NCI-H774 (cell line): ENCODE measurements at regions not wholly inside any gene's neighbourhood (a gene's known extent, or its start where the extent isn't known, plus 50 kb on each side); places are given as distances from the start of the nearest gene placed in this dataset.
"Not testable (repeated sequence)": the region's sequence is repeated elsewhere in the genome, so short reads cannot be mapped to it uniquely, and the experiment has no call there.

Experiments used
- DNase-seq: peaks from one replicate; lab custom pipeline; 2025; lab: John Stamatoyannopoulos, UW

- no peak for DNase-seq
These were observed 592.0 kb downstream of the BNC2 start for GRCh38 chr9:16278326-16278999.

DNA sequence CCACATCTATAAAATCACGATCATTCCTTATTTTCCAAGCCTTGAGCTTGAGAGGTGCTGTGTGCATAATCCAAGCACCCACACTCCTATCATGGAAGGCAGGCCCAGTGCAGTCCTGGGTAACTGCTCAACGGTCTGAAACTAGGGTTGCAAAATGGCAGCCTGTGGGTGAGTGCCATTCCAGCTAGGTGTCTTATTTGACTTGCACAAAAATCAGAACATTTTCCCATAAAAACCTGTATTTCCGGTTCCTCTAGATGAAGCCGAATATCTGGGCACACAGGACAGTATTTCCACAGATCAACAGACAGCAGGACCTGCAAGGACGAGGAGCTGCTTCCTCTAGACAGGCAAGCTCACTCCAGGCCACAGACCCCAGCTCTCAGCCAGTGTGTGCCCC is 588.8 kb downstream of the BNC2 start:
- DNase-seq, result no peak

GRCh38 chr9:16282216-16282615 is 588.3 kb downstream of the BNC2 start:
- no peak for DNase-seq

GRCh38 chr9:16282718-16283117 is 587.8 kb downstream of the BNC2 start:
- DNase-seq, result no peak

DNA sequence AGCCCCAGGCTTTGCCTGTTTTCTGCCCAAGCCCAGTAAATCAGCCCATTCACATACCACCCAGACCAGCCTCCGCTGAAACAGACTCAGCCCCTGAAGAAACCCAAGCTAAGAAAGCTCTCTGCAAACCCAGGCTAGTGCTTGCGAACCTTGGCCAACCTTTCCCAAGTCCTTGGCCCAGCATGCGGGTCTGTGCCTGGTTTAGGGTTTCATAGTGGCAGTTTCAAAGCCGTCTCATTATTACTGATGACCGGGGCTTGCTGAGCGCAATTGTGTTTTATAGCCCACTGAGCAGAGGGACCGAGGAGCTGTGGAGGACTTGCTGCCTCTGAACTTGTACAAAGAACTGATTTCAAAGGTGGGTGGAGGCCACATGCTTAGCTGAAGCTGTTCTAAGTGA is 584.3 kb downstream of the BNC2 start:
- no peak for DNase-seq

DNA sequence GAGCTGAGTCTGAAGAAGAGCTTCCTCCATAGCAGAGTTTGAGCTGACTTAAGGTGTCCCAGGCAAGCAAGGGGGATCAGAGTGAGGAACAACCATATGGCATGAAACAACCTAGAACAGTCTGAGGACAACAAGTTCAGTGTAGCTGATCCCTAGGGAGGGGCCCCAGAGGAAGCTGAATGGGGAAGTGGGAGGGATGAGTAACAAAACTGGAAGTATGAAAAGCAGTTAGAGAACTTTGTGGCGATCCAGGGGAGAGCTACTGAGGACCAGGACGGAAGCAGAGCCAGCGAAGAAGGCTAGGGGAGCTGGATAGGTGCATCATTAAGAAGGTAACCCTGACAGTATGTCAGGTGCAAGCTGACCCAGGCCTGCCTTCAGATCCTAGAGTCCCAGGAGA is 580.8 kb downstream of the BNC2 start:
- DNase-seq, result no peak

GRCh38 chr9:16290169-16290568 is 580.3 kb downstream of the BNC2 start:
- no peak for DNase-seq

DNA sequence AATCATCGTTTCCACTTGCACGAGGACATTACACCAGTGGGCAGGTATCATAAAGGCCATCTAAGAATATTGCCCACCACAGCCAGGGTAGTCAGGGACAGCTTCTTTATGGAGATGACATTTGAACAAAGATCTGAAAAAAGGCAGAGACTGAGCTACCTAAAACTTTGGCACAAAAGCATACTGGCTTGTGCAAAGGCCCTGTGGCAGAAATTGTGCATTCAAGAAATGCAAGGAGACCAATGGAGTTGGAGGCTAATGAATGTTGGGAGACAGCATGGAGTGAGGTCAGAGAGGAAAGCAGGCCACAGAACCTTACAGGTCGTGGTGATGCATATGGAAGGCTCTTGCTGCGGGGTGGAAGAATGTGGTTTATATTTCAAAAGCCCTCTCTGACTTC is 578.5 kb downstream of the BNC2 start:
- no peak for DNase-seq

- no peak for DNase-seq
These were observed 576.9 kb downstream of the BNC2 start for GRCh38 chr9:16293610-16294009.

DNA sequence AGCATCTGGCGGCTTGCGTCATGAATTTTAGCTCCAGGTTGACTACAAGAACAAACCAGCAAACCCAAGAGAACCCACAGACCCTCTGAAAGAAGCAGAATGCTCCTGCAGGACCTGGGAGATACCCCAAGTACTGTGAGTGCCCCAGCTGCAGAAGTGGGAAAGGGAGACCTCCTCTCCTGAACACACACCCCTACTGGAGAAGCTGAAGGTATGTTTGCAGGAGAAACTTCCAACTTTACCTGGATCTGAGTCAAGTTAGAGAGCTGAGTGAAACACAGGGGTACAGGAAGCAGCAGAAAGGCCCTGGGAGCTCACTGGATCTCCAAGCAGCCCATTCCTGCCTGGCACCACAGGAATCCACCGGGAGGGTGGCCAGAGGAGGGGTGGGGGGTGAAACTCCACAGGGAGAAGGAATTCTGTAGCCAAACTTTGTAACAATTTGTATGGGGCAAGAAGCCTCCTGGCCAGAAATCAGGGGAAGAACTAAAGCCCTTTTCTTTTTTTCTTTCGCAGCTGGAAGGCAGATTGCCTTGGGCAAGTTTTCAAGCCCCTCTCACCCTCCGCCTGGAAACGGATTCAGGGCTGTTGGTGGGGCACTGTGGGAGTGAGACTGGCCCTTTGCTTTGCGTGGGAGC is 576.2 kb downstream of the BNC2 start:
- no peak for DNase-seq

GRCh38 chr9:16294940-16295339 is 575.5 kb downstream of the BNC2 start:
- DNase-seq, result not testable (repeated sequence)

GRCh38 chr9:16299368-16299767 is 571.1 kb downstream of the BNC2 start:
- not testable (repeated sequence) for DNase-seq

GRCh38 chr9:16303506-16303905 is 567.0 kb downstream of the BNC2 start:
- DNase-seq, result no peak

DNA sequence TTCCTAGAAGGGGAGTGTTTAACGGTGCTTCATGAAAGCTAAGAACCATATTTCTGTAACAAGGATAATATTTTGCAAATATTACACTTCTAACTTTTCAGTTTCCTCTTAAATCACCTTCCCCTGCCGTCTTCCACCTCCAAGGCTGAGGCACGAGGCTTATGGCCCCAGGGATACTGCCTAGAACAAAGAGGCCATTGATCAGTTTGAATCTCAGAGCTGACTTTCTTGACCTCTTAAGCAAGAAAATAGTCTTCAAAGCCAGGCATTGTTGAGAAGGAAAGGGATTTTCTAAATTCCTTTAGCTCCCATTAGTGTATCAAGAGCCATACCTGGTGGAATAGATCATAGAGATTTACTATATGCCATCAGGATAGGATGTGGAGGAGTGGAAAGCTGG is 566.2 kb downstream of the BNC2 start:
- no peak for DNase-seq

DNA sequence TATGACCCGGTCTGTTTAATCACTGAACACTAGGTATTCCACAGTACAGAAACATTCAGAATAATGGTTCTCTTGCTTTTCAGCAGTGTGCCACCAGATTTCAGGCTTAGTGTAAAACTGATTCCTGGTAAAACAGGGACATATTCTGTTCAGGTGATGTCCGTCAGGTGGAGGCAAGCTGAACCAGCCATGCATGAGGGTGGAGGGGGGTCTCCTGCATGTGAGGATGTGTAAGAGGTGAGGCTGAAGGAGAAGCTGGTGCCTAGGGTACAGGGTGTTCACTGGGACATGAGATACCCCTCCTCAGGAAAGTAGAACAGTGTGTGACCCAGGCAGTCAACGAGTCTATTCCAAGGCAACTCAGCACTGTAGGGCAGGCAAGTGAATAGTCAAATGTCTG is 563.9 kb downstream of the BNC2 start:
- no peak for DNase-seq

DNA sequence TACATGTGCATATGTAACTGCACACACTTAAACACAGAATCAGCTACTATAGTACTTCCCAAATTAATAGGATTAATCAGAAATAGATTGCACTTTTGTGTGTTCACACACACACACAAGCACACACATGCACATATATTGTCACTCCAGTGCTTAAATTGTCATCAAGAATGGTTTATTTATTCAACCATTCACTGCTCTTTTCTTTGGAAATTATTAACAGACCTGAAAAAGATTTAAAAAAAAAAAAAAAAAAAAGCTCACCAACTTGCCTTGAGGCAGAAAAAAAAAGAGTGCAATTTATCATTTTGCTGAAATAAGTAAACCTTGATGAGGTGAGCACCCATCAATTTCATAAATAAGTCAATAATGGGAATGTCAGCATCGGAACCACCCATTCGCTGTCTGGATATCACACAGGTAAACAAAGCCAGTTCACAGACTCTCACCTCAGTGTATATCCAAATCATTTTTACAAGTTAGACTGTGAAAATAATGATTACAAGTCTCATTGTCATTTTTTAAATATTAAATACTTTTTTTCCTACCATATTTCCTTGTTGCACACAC is 562.8 kb downstream of the BNC2 start:
- no peak for DNase-seq

- no peak for DNase-seq
These were observed 561.8 kb downstream of the BNC2 start for GRCh38 chr9:16308645-16309044.

DNA sequence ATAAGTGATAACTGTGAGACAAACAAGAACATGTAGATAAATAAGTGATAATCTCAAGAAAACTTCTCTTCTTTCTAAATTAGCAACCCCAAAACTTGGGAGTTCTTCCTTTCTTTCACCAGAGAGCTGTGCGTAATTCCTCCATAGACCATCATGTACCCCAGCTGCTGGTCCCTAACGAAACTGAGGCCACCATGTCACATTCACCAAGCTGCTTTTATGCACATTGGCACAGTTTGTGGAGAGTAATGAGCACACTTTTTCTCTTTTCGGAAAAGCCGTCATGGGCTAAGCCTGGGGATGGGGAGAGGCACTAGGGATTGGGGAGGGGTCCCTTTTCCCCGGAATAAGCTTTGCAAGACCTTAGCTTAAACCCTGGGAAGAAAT is 561.4 kb downstream of the BNC2 start:
- no peak for DNase-seq

DNA sequence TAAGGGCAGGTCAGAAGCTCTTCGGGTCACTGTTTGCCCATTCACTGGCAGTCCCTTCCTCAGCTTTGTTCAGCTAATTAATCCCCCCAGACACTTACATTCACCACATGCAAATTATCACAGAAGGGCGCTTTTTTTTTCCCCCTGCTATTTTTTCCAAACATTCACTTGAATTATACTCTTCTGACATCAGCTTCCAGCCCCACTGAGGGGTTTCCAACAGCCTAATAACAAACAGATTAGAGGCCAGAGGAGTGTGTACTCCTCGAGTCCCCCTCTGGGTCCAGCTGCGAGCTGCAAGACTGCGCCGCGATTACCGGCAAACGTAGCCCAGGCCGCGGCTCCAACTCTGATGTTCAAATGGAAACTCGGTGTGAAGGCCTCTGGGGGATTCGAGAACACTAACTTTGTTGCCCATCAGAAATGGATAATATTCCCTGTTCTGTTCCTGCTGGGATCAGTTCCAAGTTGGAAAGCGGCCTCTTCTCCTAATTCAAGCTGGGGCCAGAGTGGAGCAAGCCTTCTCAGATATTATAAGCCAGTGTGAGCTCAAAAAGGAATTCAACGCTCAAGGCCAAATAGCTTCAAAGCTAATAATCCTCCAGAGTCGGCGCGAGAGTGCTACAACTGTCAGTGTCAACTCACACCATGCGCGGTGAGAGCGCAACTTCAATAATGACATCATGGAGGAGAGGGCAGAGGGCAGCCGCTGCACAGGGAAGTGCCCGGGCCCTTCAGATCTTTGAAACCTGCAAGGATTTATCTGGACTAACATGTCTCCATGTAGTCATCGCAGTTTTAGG is 560.8 kb downstream of the BNC2 start:
- no peak for DNase-seq

DNA sequence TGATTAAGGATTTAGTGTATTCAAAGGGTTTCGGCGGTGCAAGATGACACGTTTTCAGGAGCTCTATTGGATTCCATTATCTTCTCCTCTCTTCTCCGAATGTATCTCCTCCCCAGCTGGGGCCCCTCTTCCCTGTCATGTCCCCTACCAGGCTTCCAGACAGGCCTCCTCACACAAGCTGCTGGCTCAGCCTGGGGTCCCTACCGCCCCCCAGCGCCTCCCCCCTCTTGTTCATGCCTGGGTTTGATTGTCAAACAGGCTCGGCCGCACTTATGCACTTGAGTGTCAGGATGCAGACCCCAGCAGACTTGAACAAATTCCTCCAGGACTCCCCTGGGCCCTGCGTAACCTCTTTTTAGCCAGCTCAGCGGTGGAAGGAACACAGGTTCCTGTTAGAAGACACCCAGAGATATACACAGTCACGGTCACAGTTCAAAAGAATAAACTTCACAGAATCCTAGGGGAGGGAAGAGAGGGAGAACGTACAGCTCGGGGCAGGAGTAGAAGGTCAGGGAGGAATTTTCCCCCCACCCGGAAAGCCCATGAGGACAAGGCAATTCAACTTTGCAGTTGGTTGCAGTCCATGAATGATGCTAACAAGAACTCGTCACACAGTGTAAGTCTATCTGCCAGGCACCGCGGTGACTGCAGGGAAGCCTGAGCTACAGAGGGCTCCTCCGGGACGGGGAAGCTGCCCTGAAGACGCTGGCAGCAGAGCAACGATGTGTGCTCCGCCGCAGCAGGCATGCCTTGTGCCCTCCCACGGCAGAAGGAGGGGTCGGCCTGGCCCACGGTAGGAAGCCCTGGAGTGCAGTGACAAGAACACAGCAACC is 560.0 kb downstream of the BNC2 start:
- no peak for DNase-seq

DNA sequence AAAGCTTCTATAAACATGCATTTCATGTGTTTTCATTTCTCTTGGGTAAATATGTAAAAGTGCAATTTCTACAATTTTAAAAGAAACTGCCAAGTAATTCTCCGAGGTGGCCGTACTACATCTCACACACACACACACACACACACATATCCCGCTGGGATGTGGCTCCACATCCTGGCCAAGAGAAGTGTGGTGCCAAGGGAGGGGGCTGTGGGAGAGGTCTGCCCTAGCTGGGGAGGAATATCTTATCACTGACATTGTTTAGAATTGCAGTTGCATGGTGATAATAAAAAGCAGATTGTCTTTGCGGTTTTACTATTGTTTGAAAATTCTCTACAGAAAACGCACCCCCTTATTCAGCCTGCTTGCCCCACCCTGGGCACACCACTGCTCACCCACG is 558.4 kb downstream of the BNC2 start:
- no peak for DNase-seq

DNA sequence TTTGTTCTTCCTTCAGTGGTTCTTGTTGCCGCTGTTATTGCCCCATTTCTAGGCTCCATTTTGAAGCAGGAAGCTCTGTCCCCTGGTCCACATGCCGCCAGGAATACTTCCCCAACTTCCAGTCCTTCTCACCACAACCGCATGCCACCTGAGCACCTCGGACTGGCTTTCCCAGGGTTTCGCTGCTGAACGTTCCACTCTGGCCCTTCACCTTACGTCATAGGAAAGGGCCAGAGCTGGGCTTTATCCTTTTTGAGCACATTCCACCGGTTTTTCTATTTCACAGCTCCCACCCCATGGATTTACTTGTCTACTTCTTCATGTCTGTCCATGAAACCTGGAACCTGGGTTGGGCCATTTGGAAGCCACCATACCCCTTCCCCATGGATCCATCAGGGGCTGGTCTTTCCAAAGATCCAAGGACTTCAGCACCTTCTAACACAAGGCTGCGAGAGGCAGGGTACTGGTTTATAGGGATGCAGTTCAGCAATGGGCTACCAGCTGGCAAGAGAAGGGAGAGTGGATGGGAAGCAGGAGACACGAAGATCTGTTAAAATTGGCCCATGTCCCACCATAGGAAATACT is 557.4 kb downstream of the BNC2 start:
- DNase-seq, result no peak
